ENCODE measurements at regions not wholly inside any gene's neighbourhood (a gene's known extent, or its start where the extent isn't known, plus 50 kb on each side); places are given as distances from the start of the nearest gene placed in this dataset.

- DNase-seq = no peak
These were observed 65.2 kb upstream of the CDON start for GRCh38 chr11:126127898-126128297.

GRCh38 chr11:126127284-126127845 is 64.7 kb upstream of the CDON start:
- DNase-seq = no peak

GRCh38 chr11:126124231-126124661 is 61.6 kb upstream of the CDON start:
- DNase-seq = no peak

- DNase-seq = no peak
These were observed 61.0 kb upstream of the CDON start for GRCh38 chr11:126123686-126124085.

- DNase-seq = no peak
These were observed 60.2 kb upstream of the CDON start for GRCh38 chr11:126122863-126123262.

GRCh38 chr11:126121296-126121695 is 58.6 kb upstream of the CDON start:
- no peak for DNase-seq

GRCh38 chr11:126118806-126119205 is 56.1 kb upstream of the CDON start:
- DNase-seq = no peak

GRCh38 chr11:126115816-126116331 is 53.2 kb upstream of the CDON start:
- DNase-seq = peak; percentile 66

- no peak for DNase-seq
These were observed 52.4 kb upstream of the CDON start for GRCh38 chr11:126115127-126115495.

- DNase-seq = no peak
These were observed 51.9 kb upstream of the CDON start for GRCh38 chr11:126114486-126115126.

GRCh38 chr11:126113963-126114362 is 51.3 kb upstream of the CDON start:
- no peak for DNase-seq

GRCh38 chr11:126113515-126113957 is 50.9 kb upstream of the CDON start:
- no peak for DNase-seq

GRCh38 chr11:126113012-126113411 is 50.3 kb upstream of the CDON start:
- DNase-seq = no peak

- no peak for DNase-seq
These were observed 49.9 kb upstream of the CDON start for GRCh38 chr11:126112547-126112946.

Data from NCI-H1417 treated with DMSO at 0.1 percent for 48 hours (cell line).